HL-60 (cell line): ENCODE measurements at regions not wholly inside any gene's neighbourhood (a gene's known extent, or its start where the extent isn't known, plus 50 kb on each side); places are given as distances from the start of the nearest gene placed in this dataset.

ENCODE experiments used
- CTCF ChIP-seq: IDR thresholded peaks from one replicate; pipeline ENCODE4 v1.5.1; 2011; ENCODE audit warnings: low read length, control low read depth, inconsistent platforms; ENCODE audit not compliant: insufficient read depth
- GABPA ChIP-seq: IDR thresholded peaks from 2 replicates; pipeline ENCODE4 v1.6.1; 2012; ENCODE audit warnings: low read depth
- POLR2AphosphoS5 ChIP-seq: IDR thresholded peaks from 2 replicates; pipeline ENCODE4 v1.6.1; 2012; ENCODE audit warnings: low read depth
- REST ChIP-seq: IDR thresholded peaks from 2 replicates; pipeline ENCODE4 v1.6.1; 2012; ENCODE audit warnings: low read depth; ENCODE audit not compliant: insufficient replicate concordance
- SPI1 ChIP-seq: IDR thresholded peaks from 2 replicates; pipeline ENCODE4 v1.6.1; 2012; ENCODE audit warnings: low read depth, mild to moderate bottlenecking, borderline replicate concordance

GRCh38 chr5:77843570-77844372 is 67.6 kb upstream of the TBCA start:
- no peak for TF ChIP-seq CTCF
- TF ChIP-seq GABPA: no peak
- TF ChIP-seq SPI1: no peak
- TF ChIP-seq POLR2AphosphoS5: no peak
- no peak for TF ChIP-seq REST
